Osteocyte (in vitro differentiated cells): ENCODE measurements at regions not wholly inside any gene's neighbourhood (a gene's known extent, or its start where the extent isn't known, plus 50 kb on each side); places are given as distances from the start of the nearest gene placed in this dataset.
A peak's percentile ranks its signal among the peaks of the same experiment; 100 is the strongest.

Experiments
- DNase-seq: peaks from one replicate; pipeline ENCODE4 v3.0.0; 2021; ENCODE audit warnings: mixed read lengths; ENCODE audit not compliant: unreplicated experiment; ENCODE audit errors: extremely low spot score
- H3K27ac Mint-ChIP-seq: one replicate; pipeline ENCODE4 v1.8.0; 2021; ENCODE audit warnings: mild to moderate bottlenecking, mixed read lengths; ENCODE audit not compliant: unreplicated experiment
- H3K27me3 Mint-ChIP-seq: one replicate; pipeline ENCODE4 v1.8.0; 2021; ENCODE audit warnings: mixed read lengths; ENCODE audit not compliant: unreplicated experiment
- H3K36me3 Mint-ChIP-seq: one replicate; pipeline ENCODE4 v1.8.0; 2021; ENCODE audit warnings: mixed read lengths; ENCODE audit not compliant: unreplicated experiment
- H3K4me1 Mint-ChIP-seq: one replicate; pipeline ENCODE4 v1.8.0; 2021; ENCODE audit warnings: mixed read lengths; ENCODE audit not compliant: unreplicated experiment
- H3K4me3 Mint-ChIP-seq: one replicate; pipeline ENCODE4 v1.8.0; 2021; ENCODE audit warnings: mild to moderate bottlenecking, moderate library complexity, mixed read lengths; ENCODE audit not compliant: unreplicated experiment
- H3K9me3 Mint-ChIP-seq: one replicate; pipeline ENCODE4 v1.8.0; 2021; ENCODE audit warnings: mixed read lengths; ENCODE audit not compliant: unreplicated experiment
- CTCF ChIP-seq: fragments of 200-600 bp; sonication (generic); IDR thresholded peaks from 2 replicates; pipeline ENCODE4 v1.5.0; 2021; ENCODE audit warnings: antibody characterized with exemption, mild to moderate bottlenecking, moderate library complexity

DNA sequence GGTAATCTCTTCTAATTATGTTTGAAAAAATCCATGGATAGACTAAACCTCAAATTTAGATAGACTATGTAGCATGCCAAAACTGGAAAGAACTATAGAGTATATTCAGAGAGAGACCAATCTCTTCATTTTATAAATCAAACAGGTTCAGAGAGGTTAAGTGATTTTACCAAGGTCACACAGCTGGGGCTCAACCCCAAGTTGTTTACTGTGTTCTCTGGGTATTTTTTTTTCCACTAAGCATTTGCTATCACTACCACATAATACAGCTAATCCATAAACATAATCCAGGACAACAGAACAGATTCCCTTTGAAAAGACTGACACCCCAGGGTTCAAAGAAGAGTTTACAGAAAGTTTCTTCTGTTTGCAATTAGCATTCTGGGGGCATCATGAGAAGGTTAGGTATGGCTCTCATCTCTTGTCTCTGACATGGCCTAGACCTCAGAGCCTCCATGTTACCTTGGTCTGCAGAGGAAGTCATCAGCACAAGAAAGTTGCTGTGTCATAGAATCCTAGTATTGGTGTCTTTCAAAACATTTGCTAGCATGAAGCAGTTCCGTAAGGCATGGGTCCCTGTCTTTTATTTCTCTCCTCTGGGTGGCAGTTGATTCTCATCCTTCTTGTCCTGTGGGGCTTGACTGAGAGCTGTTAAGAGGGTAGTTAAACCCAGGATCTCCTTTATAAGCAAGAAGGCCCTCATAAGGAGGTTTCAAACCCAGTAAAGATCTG lies 94.5 kb upstream of the HSD17B12 start:
- no peaks in the 10 kb centered on the region for H3K9me3 Mint-ChIP-seq
- H3K36me3 Mint-ChIP-seq = no peaks in the 10 kb centered on the region
- H3K27ac Mint-ChIP-seq = no peak overlapping the region
- TF ChIP-seq CTCF = no peak
- H3K4me1 Mint-ChIP-seq = peaks cover 7% of the 10 kb centered on the region
- no peak overlapping the region for H3K4me3 Mint-ChIP-seq
- DNase-seq = peak; percentile 8
- peaks cover 79% of the 10 kb centered on the region for H3K27me3 Mint-ChIP-seq

GRCh38 chr11:43589601-43590250 lies 90.8 kb upstream of the HSD17B12 start:
- peaks cover 61% of the 10 kb centered on the region for H3K27me3 Mint-ChIP-seq
- no peaks in the 10 kb centered on the region for H3K4me1 Mint-ChIP-seq
- H3K36me3 Mint-ChIP-seq = no peaks in the 10 kb centered on the region
- no peaks in the 10 kb centered on the region for H3K9me3 Mint-ChIP-seq
- no peak for DNase-seq
- H3K27ac Mint-ChIP-seq = no peak overlapping the region
- H3K4me3 Mint-ChIP-seq = no peak overlapping the region
- TF ChIP-seq CTCF = no peak

- H3K27me3 Mint-ChIP-seq = peaks cover 26% of the 10 kb centered on the region
- H3K9me3 Mint-ChIP-seq = no peaks in the 10 kb centered on the region
- no peak for TF ChIP-seq CTCF
- H3K4me1 Mint-ChIP-seq = no peaks in the 10 kb centered on the region
- DNase-seq = no peak
- no peak overlapping the region for H3K4me3 Mint-ChIP-seq
- H3K27ac Mint-ChIP-seq = no peak overlapping the region
- no peaks in the 10 kb centered on the region for H3K36me3 Mint-ChIP-seq
Measured at GRCh38 chr11:43601511-43601910, 79.0 kb upstream of the HSD17B12 start.

GRCh38 chr11:43602670-43603069 lies 77.9 kb upstream of the HSD17B12 start:
- no peaks in the 10 kb centered on the region for H3K9me3 Mint-ChIP-seq
- H3K4me1 Mint-ChIP-seq = no peaks in the 10 kb centered on the region
- H3K36me3 Mint-ChIP-seq = no peaks in the 10 kb centered on the region
- TF ChIP-seq CTCF = no peak
- peaks cover 25% of the 10 kb centered on the region for H3K27me3 Mint-ChIP-seq
- H3K4me3 Mint-ChIP-seq = no peak overlapping the region
- H3K27ac Mint-ChIP-seq = no peak overlapping the region
- no peak for DNase-seq

- no peak overlapping the region for H3K4me3 Mint-ChIP-seq
- no peak for DNase-seq
- H3K9me3 Mint-ChIP-seq = peaks cover 15% of the 10 kb centered on the region
- TF ChIP-seq CTCF = no peak
- H3K27me3 Mint-ChIP-seq = peaks cover 14% of the 10 kb centered on the region
- no peak overlapping the region for H3K27ac Mint-ChIP-seq
- H3K36me3 Mint-ChIP-seq = no peaks in the 10 kb centered on the region
- no peaks in the 10 kb centered on the region for H3K4me1 Mint-ChIP-seq
Measured at GRCh38 chr11:43614214-43614613, 66.3 kb upstream of the HSD17B12 start.
